GM23248 (cell line): ENCODE measurements at regions not wholly inside any gene's neighbourhood (a gene's known extent, or its start where the extent isn't known, plus 50 kb on each side); places are given as distances from the start of the nearest gene placed in this dataset.

ENCODE experiments used
- DNase-seq: peaks from one replicate; pipeline ENCODE4 v3.0.0-alpha.2; 2015
- H2AFZ ChIP-seq: fragments of 200-600 bp; sonication (generic); 2 replicates; pipeline ENCODE4 v1.6.1; 2016; ENCODE audit warnings: antibody characterized with exemption
- H3F3A ChIP-seq: fragments of 200-600 bp; sonication (generic); 2 replicates; pipeline ENCODE4 v1.6.1; 2016; ENCODE audit warnings: mild to moderate bottlenecking, antibody characterized with exemption, mixed run types; ENCODE audit not compliant: insufficient read depth
- H3K27ac ChIP-seq: fragments of 200-600 bp; sonication (generic); 2 replicates; pipeline ENCODE4 v1.5.1; 2016; ENCODE audit warnings: mild to moderate bottlenecking
- H3K27me3 ChIP-seq: fragments of 200-600 bp; sonication (generic); replicated peaks from 2 replicates; pipeline ENCODE4 v1.6.1; 2016; ENCODE audit warnings: mild to moderate bottlenecking; ENCODE audit not compliant: insufficient read depth
- H3K36me3 ChIP-seq: fragments of 200-600 bp; sonication (generic); 2 replicates; pipeline ENCODE4 v1.6.1; 2016; ENCODE audit warnings: low read depth, mild to moderate bottlenecking
- H3K4me1 ChIP-seq: fragments of 200-600 bp; sonication (generic); 2 replicates; pipeline ENCODE4 v1.6.1; 2016; ENCODE audit warnings: mild to moderate bottlenecking; ENCODE audit not compliant: insufficient read depth
- H3K4me2 ChIP-seq: fragments of 200-600 bp; sonication (generic); one replicate; pipeline ENCODE4 v1.6.1; 2016; ENCODE audit warnings: mild to moderate bottlenecking; ENCODE audit not compliant: unreplicated experiment
- H3K4me3 ChIP-seq: fragments of 200-600 bp; sonication (generic); 2 replicates; pipeline ENCODE4 v1.5.1; 2016; ENCODE audit warnings: mild to moderate bottlenecking
- H3K79me2 ChIP-seq: fragments of 200-600 bp; sonication (generic); 2 replicates; pipeline ENCODE4 v1.6.1; 2016; ENCODE audit warnings: mild to moderate bottlenecking; ENCODE audit not compliant: insufficient read depth
- H3K9ac ChIP-seq: fragments of 200-600 bp; sonication (generic); 2 replicates; pipeline ENCODE4 v1.6.1; 2016; ENCODE audit warnings: mild to moderate bottlenecking
- H3K9me2 ChIP-seq: fragments of 200-600 bp; sonication (generic); 2 replicates; pipeline ENCODE4 v1.6.1; 2016; ENCODE audit warnings: mixed run types, mild to moderate bottlenecking, moderate library complexity; ENCODE audit not compliant: insufficient read depth
- H3K9me3 ChIP-seq: fragments of 200-600 bp; sonication (generic); one replicate; pipeline ENCODE4 v1.6.1; 2017; ENCODE audit warnings: low read depth
- H4K20me1 ChIP-seq: fragments of 200-600 bp; sonication (generic); 2 replicates; pipeline ENCODE4 v1.6.0; 2016; ENCODE audit not compliant: insufficient read depth
- EZH2 ChIP-seq: fragments of 200-600 bp; sonication (generic); IDR thresholded peaks from 2 replicates; pipeline ENCODE4 v1.6.1; 2018; ENCODE audit warnings: antibody characterized with exemption, mild to moderate bottlenecking; ENCODE audit not compliant: insufficient read depth, poor library complexity, severe bottlenecking
- EZH2phosphoT487 ChIP-seq: fragments of 200-600 bp; sonication (generic); IDR thresholded peaks from 2 replicates; pipeline ENCODE4 v1.6.1; 2018; ENCODE audit warnings: antibody characterized with exemption, moderate library complexity, mild to moderate bottlenecking, low read depth; ENCODE audit not compliant: insufficient read depth
- WGBS, 2 experiments: methylation state at CpG; one replicate each; pipeline ENCODE4 v1.1.6; 2015 to 2017; ENCODE audit warnings: low lambda C conversion rate in 2 of 2, low coverage in 1 of 2; ENCODE audit errors: missing lambda C conversion rate in 2 of 2; 5-methylcytosine and 5-hydroxymethylcytosine counted together
- in situ Hi-C: fragments of 300-500 bp; cut with MboI; formaldehyde crosslinking; loops from 2 replicates; pipeline ENCODE4 v1.15.0; 2020

DNA sequence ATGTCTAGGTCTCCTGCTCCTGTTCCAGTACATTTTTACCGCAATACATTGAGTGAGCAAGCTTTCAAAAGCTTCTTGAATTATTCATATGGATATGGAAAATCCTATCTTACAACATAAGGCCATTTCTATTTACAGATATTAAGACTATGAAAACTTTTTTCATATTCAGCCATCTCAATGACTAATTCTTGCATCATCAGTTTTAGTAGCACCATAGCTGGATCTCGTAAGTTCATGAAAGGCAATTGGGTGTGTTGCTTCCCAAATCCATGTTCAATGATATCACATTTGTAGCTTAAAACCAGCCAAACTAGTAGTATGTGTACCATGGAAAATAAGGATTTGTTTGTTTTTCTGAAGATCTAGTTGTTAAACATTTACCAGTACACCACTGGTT is 118.3 kb upstream of the GABRA2 start:
- H3K9ac ChIP-seq = no peak overlapping the region
- 39 to 41% methylated on average over 2 of the region's 2 CpGs for WGBS, 2 experiments
- H3K36me3 ChIP-seq = no peaks in the 10 kb centered on the region
- H3K4me2 ChIP-seq = no peak overlapping the region
- H2AFZ ChIP-seq = no peak overlapping the region
- TF ChIP-seq EZH2phosphoT487 (no peak), EZH2 (no peak)
- no peaks in the 10 kb centered on the region for H3K4me1 ChIP-seq
- no peaks in the 10 kb centered on the region for H3K27me3 ChIP-seq
- H4K20me1 ChIP-seq = no peaks in the 10 kb centered on the region
- no peak overlapping the region for H3K27ac ChIP-seq
- H3K79me2 ChIP-seq = no peaks in the 10 kb centered on the region
- no peaks in the 10 kb centered on the region for H3F3A ChIP-seq
- no peak for DNase-seq
- in situ Hi-C loops = no loop called here
- H3K4me3 ChIP-seq = no peak overlapping the region
- H3K9me3 ChIP-seq = no peaks in the 10 kb centered on the region
- H3K9me2 ChIP-seq = no peaks in the 10 kb centered on the region

DNA sequence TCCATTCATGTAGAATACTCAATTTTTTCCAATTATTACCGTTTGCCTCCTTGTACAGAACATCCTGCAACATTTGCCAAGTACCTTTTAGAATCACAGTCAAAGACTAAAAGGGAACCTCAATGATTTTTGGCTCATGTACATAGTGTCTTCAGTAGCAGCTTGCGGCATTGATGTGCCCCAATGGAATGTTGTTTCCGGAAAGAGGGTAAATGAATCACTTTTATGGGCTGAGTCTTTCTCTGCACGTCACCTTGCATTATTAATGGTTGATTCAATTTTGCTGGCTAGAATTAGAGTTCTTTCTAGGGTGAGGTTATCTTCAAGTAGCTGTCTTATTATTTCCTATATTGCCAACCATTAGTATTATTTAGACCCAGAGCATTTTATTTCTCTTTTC is 116.9 kb upstream of the GABRA2 start:
- Histone ChIP-seq H3K4me3 (no peak overlapping the region), H3K4me2 (no peak overlapping the region), H3K27ac (no peak overlapping the region), H3K27me3 (no peaks in the 10 kb centered on the region), H3K9ac (no peak overlapping the region), H4K20me1 (no peaks in the 10 kb centered on the region), H3K4me1 (no peaks in the 10 kb centered on the region), H3K9me2 (no peaks in the 10 kb centered on the region), H3K79me2 (no peaks in the 10 kb centered on the region), H3K9me3 (no peaks in the 10 kb centered on the region), H2AFZ (no peak overlapping the region), H3F3A (no peaks in the 10 kb centered on the region), H3K36me3 (no peaks in the 10 kb centered on the region)
- peak; percentile 12 for DNase-seq
- no peak for TF ChIP-seq EZH2phosphoT487
- no peak for TF ChIP-seq EZH2
- 12 to 20% methylated on average over 4 of the region's 4 CpGs for WGBS, 2 experiments
- in situ Hi-C loops = no loop called here

DNA sequence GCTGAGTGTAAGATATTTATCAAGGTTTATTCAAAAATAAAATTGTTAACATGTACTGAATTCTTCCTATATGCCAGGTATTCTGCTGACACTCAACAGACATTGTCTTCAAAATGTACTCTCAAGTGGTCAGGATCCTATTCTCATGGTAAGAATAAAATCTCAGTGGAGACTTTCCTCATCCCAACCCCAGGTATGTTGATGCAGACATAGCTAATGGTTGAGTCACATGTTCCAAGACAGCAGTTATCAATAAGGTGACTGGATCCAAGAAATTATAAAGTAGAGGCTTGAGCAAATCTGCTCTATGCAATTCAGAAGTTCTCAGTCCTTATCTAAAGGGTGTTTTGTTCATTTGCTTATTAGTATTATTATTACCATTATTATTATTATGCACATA is 115.2 kb upstream of the GABRA2 start:
- no peak for DNase-seq
- Histone ChIP-seq H3K27me3 (no peaks in the 10 kb centered on the region), H2AFZ (no peak overlapping the region), H3K36me3 (no peaks in the 10 kb centered on the region), H3K4me2 (no peak overlapping the region), H3F3A (no peaks in the 10 kb centered on the region), H4K20me1 (no peaks in the 10 kb centered on the region), H3K9me3 (no peaks in the 10 kb centered on the region), H3K79me2 (no peaks in the 10 kb centered on the region), H3K4me3 (no peak overlapping the region), H3K27ac (no peak overlapping the region), H3K9ac (no peak overlapping the region), H3K4me1 (no peaks in the 10 kb centered on the region), H3K9me2 (no peaks in the 10 kb centered on the region)
- in situ Hi-C loops = no loop called here
- TF ChIP-seq EZH2phosphoT487 (no peak), EZH2 (no peak)

DNA sequence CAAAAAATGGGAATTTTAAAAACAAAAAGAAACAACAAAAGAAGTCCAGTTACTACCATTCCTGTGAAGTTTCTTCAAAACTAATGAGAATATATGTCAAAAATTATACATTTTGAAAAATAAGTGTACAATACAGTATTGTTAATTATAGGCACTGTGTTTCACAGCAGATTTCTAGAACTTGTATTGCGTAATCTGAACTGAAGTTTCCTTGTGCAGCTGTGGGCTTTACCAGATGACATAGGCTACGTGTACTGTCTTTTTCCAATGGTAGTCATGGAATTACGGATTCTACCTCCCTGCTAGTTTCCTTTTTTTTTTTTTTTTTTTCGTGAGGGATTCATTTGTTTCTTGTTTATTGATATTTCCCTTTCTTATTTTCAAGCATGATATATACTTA is 113.8 kb upstream of the GABRA2 start:
- H3K9me2 ChIP-seq = no peaks in the 10 kb centered on the region
- WGBS, 2 experiments = 6 to 8% methylated on average over 4 of the region's 4 CpGs
- no peak overlapping the region for H2AFZ ChIP-seq
- H3K9ac ChIP-seq = no peak overlapping the region
- no peaks in the 10 kb centered on the region for H3K9me3 ChIP-seq
- no peaks in the 10 kb centered on the region for H3K4me1 ChIP-seq
- H4K20me1 ChIP-seq = no peaks in the 10 kb centered on the region
- H3K36me3 ChIP-seq = no peaks in the 10 kb centered on the region
- no peaks in the 10 kb centered on the region for H3K79me2 ChIP-seq
- TF ChIP-seq EZH2 (no peak), EZH2phosphoT487 (no peak)
- DNase-seq = no peak
- no peaks in the 10 kb centered on the region for H3F3A ChIP-seq
- H3K4me3 ChIP-seq = no peak overlapping the region
- in situ Hi-C loops = no loop called here
- H3K27ac ChIP-seq = no peak overlapping the region
- no peak overlapping the region for H3K4me2 ChIP-seq
- H3K27me3 ChIP-seq = no peaks in the 10 kb centered on the region

DNA sequence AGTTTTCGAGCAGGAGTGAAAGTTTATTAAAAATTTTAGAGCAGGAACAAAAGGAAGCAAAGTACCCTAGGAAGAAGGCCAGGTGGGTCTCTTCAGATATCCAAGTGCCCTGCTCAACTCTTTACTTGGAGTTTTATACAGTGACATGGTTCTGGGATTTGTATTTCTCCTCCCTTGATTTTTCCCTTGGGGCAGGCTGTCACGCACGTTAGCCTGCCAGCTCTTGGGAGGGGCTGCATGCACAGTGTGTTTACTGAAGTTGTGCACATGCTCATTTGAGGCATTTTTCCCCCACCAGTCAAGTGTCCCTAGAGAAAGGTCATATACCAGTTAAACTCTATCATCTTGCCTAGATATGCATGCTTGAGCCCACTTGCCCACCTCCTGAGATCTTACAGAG is 102.5 kb upstream of the GABRA2 start:
- no peaks in the 10 kb centered on the region for H3K27me3 ChIP-seq
- in situ Hi-C loops = no loop called here
- no peak overlapping the region for H3K4me3 ChIP-seq
- H4K20me1 ChIP-seq = no peaks in the 10 kb centered on the region
- H3K79me2 ChIP-seq = no peaks in the 10 kb centered on the region
- no peak for TF ChIP-seq EZH2phosphoT487
- no peak for TF ChIP-seq EZH2
- no peaks in the 10 kb centered on the region for H3F3A ChIP-seq
- no peaks in the 10 kb centered on the region for H3K9me2 ChIP-seq
- no peak for DNase-seq
- H3K36me3 ChIP-seq = no peaks in the 10 kb centered on the region
- WGBS, 2 experiments = 0 to 5% methylated on average over 3 of the region's 3 CpGs
- no peaks in the 10 kb centered on the region for H3K9me3 ChIP-seq
- H2AFZ ChIP-seq = no peak overlapping the region
- no peak overlapping the region for H3K4me2 ChIP-seq
- H3K27ac ChIP-seq = no peak overlapping the region
- no peaks in the 10 kb centered on the region for H3K4me1 ChIP-seq
- no peak overlapping the region for H3K9ac ChIP-seq
